HG03280 (cell line): ENCODE measurements at regions not wholly inside any gene's neighbourhood (a gene's known extent, or its start where the extent isn't known, plus 50 kb on each side); places are given as distances from the start of the nearest gene placed in this dataset.

Experiments used
- ATAC-seq: cut with Tn5 transposase; IDR thresholded peaks from one replicate; pipeline ENCODE4 v1.9.1; 2021; ENCODE audit warnings: mild to moderate bottlenecking, moderate library complexity; ENCODE audit not compliant: unreplicated experiment

DNA sequence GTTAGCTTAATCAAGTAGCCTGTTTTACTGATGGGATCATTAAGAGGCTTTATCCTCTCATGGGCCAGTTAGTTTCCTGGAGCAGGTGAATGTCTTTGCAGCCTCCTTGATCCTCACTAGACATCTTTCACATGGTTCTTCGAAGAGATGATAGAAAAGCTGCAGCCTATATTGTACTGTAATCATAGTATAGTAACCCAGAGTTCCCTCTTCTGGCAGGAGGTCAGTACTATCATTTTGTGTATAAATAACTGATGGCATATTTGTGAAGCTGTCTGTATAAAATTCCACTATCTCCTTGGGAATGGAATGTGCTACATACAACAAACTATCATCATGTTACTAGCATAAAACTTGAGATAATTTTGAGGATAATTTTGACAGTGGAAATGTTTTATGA is 123.8 kb upstream of the PRPS1L1 start:
- ATAC-seq = no peak

DNA sequence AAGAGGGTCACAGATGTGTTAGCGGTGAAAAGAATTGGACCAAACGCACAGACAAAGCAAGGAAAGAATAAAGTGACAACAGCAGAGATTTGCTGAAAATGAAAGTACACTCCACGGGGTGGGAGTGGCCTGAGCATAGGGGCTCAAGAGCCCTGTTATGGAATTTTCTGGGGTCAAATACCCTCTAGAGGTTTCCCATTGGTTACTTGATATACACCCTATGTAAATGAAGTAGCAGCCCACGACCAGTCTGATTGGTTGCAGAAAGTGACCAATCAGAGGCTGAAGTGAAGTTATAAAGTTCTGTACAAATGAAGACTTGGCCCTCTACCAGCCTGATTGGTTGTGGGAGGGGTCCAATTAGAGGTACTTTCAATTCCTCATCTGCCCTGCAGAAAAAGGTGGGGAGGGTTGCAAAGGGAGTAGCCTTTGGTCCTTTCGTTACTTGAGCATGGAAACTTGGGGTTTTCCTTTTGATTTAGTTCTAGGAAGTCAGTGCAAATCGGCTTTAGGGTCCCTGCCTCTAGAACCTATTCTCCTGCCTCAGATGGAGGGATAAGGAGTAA is 125.6 kb upstream of the PRPS1L1 start:
- ATAC-seq = no peak

DNA sequence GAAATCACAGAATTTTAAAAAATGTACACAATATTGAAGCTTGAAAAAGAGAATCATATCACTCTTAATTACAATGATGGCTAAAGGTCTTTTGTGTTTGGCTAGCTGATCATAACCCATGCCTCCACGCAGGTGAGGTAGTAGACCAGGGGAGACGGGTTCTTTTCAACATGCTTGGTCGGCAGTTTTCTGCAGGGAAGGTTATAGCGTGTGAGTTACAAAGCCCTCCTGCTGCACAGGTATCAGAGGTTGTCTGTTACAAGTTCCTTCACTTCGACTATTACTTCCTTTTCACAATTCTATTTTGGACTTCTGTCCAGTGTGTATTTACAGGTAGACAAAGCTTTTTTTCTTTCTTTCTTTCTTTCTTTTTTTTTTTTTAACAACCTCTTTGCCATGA is 127.1 kb upstream of the PRPS1L1 start:
- ATAC-seq = no peak

DNA sequence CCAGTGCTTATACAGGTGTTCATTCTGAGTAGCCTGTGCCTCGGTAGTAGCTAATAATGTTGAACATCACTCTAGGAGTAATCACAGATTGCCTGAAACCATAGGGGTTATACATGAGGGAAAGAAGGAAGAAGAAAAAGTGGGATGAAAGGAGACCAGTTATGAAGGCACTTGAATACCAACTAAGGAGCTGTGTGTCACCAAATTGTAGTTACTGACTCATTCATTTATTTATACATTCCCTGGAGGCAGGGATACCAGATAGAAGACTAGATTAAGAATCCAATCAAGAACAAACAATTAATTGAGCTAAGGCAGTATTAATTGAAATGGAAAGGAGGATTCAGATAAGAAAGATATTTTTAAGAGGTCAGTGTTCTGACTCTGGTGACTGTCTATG is 129.6 kb upstream of the PRPS1L1 start:
- no peak for ATAC-seq

DNA sequence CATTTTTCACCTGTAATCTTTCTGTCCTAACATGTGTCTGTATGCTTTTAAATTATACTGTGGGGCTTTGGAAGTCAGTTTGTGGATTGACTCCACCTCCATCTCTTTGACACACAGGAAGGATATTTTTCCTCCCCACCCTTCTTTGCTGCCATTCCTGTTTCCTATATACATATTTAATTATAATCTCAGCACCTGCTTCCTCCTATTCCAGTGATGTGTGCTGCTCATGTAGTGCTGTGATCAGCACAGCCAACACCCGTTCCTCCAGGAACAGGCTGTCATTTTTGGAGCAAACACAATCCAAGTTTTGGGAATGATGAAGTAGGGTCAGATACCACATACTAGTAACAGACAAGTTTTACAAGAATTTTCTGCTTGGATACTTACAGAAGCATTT is 135.0 kb upstream of the PRPS1L1 start:
- ATAC-seq = no peak

DNA sequence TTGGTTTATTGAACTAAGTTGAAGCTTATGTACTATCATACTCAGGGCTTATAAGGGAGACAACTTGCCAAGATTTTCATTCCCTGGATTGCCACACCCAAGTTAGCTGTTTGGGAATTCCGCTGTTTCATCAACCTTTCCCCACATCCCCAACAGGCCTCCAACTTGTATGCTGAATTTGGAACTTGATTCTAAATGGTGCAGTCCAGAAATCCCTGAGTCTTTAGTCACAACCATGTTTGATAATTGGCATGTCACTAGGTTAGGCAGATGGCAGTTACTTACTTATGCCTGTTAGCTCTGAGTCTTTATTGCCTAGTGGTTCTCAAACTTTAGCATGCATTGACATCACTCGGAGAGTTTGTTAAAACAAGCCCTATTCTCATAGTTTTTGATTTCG is 135.4 kb upstream of the PRPS1L1 start:
- no peak for ATAC-seq

DNA sequence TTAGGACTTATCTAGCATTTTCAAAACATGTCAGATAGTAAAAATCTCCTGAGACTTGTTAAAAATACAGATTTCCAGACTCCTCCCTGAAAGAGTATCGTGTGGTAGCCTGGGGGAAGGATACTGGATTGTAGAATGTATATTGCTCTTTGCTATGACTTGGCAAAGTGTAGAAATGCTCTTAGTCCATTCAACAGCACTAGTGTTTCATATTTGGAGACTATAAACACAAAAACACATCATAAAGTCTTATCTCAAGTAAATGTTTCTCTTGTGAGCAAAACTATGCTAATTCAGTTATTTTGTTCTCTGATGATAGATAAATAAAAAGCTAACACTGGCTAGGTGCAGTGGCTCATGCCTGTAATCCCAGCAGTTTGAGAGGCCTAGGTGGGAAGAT is 137.5 kb upstream of the PRPS1L1 start:
- ATAC-seq = no peak

DNA sequence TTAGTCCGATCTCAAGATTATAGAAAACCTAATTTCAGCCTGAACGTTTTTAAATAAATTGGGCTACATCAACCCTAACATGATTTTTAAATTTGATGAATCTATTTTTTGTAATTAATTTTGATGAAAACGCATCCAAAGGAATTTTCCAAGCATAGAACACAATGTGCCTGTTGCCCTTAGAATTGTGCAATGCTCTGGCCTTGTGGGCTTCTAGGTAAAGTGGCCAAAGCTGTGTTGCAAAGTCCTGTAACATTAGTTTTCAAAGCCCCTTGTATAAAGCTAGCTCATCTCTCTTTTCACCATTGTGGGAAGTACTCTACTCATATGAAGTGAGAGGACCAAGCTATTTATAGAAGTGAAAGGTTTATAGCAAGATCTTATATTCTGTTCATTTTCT is 138.4 kb upstream of the PRPS1L1 start:
- ATAC-seq = no peak

DNA sequence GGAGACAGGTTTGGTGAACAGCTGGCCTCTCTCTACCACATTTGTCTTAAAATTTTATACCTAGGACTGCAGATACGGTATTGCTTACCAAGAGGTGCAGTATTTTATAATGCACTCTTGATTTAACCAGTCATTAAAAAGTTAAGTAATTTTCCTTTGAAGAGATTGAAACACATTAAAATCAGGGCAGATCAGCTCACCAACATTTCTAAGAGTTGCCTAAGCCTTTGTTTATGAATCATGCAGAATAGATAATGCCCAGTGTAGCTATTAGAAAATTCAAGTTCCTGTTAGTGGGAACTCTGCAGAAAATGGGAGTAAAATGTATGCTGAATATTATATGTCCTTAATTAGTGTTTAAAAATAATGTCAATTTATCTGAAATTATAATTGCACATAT is 140.2 kb upstream of the PRPS1L1 start:
- no peak for ATAC-seq

DNA sequence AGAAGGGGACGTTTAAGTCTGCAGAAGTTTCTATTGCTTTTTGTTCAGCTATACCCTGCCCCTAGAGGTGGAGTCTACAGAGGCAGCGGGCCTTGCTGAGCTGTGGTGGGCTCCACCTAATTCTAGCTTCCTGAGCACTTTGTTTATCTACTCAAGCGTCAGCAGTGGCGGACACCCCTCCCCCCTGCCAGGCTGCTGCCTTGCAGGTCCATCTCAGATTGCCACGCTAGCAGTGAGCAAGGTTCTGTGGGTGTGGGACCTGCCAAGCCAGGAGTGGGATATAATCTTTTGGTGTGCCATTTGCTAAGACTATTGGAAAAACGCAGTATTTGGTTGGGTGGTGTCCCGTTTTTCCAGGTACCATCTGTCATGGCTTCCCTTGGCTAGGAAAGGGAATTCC is 147.3 kb upstream of the PRPS1L1 start:
- no peak for ATAC-seq

DNA sequence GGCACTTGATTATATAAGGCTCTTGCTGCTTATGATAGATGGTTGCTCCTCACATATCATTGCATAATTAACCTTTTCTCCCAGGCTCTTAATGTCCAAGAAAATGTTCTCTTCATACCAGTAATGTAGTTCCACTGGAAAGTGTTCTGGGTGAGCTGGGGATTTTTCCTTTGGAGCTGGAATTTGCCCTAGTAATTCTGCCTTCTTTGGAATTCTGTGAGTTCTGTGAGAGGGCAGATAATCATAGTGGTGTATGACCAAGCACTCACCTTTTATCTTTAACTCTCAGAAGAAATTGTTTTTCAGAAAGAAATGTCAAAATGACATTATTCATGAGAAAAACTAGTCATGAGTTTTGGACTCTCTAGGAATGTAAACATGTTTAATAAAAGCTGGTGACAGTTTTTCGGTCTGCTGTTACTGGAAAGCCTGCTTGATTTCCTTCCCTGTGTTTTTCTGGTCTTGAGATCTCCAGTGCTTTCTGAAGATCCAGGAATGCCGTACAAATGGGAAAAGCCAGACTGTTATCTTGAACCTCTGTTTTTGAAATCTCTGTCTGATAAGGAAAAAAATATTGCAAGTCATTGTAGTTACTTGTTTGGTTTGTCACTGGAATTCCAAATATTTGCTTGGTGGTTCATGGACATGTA is 148.3 kb upstream of the PRPS1L1 start:
- ATAC-seq = no peak

DNA sequence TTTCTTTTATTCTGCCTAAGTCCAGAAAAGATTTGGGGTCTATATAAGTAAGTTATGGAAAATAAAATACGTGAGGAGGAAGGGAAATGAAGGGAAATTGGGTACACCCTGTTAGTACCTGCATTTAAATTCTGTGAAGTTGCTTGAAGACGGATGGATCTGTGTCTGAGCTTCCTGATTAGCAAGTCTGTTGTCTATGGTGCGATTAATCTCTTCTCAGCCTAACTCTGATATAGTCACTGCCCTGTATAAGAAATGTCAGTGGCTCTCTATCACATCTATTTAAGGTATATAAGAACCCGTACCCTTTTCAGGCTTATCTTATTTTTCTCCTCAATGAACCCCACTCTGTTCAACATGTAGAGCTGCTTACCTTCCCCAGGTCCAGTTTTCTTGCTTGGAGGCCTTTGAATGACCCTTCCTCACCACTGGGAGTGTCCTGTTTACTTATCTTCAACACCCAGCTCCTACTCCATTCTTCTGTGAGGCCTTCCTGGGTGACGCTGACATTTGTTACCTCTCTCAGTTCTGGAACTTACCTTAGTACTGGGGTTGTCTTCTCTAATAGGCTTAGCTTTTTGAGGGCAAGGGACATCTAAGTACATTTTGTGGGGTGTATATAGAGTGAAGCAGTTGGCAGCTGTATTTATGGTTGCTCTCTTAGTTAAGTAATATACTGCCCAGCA is 149.6 kb upstream of the PRPS1L1 start:
- no peak for ATAC-seq

DNA sequence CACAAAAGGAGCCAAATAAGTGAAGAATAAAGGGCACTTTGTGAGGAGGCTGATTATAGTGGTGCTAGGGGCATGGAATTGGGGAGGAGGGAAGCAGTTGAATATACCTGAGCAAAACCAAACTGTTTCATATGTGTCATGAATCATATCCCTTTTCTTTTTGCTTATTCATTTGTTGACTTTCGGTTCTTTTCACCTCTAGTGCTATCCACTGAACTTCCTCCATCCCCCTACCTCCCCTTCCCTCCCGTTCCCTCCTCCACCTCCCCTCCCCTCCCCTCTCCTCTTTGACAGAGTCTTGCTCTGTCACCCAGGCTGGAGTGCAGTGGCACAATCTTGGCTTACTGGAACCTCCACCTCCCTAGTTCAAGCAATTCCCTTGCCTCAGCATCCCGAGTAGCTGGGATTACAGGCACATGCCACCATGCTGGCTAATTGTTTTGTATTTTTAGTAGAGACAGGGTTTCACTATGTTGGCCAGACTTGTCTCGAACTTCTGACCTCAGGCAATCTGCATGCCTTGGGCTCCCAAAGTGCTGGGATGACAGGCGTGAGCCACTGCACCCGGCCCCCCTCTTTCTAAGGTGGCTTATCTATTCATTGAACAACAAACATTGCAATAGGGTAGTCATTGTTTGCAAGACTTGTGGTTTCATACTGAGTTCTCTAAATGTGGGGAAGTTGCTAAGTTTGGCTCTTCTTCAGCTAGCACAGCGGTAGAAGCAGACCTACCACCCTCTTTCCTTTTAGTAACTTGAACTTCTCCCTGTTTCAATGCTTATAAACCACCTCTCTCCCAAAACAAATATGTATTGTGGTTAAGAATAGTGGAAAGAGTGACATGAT is 150.4 kb upstream of the PRPS1L1 start:
- peak; percentile 74 for ATAC-seq

DNA sequence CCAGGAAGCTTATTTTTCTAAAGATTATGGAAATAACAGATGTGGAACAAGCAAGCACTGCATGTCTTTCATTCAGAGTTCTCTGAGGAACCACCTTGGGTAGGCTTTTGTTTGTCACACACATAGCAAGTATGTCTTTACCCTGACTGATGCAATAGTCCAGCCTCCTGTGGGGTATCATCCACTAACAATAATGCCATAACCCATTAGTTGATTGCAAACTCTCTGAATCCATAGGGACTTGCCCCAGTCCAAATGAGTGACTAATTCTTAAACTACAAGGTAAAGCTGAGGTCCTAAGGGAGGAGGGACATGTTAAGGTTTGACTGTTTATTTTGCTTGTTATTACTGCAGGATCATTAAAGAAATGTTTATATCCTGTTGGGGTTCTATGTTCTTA is 151.4 kb upstream of the PRPS1L1 start:
- ATAC-seq = no peak

DNA sequence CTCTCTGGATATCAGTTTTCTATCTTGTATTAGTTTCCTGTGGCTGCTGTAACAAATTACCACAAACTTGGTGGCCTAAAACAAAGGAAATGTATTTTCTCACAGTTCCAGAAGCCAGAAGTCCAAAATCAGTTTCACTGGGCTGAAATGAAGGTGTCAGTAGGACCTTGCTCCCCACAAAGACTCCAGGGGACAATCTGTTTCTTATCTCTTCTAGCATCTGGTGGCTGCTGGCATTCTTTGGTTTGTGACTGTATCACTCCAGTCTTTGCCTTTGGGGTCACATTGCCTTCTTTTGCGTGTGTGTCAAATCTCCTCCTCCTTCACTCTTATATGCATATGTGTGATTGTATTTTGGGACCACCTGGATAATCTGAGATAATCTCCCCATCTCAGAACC is 153.0 kb upstream of the PRPS1L1 start:
- ATAC-seq = no peak

DNA sequence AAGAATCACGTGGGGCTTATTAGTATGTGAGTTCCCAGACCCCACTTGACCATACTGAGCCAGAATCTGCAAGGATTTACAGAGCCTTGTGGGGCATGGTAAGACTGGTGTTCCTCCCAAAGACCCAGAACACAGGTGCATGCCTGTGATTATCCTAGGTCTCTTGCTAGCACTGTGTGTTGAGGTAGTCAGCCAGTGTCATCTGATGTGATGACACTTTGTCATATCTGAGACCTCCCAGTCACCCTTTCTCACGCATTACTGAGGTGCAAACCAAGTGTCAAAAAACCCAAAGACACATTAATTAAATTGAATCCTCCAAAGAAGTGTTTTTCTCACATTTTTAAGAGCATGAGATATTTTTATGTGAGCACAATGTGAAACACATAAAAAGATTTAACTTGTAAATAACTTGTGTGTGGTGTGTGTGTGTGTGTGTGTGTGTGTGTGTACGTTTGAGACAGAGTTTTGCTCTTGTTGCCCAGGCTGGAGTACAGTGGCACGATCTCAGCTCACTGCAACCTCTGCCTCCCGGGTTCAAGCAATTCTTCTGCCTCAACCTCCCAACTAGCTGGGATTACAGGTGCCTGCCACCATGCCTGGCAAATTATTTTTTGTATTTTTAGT is 162.0 kb upstream of the PRPS1L1 start:
- ATAC-seq = no peak

DNA sequence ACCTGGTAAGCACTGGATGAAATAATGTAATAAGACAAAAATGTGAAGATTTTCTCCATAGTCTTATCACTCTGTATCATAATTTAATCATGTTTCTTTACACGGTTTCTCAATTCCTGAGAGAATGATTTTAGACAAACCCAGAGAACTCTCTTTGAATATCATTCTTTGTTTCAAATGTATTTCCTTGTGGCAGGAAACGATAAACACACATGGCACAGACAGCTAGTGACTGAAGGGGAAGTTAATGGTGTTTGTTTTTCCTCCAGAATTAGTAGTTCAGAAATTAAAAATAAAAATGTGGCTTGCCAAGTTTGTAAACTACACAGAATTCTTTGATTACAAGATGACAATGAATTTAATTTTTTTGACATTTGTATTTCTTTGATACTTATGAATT is 163.7 kb upstream of the PRPS1L1 start:
- no peak for ATAC-seq

DNA sequence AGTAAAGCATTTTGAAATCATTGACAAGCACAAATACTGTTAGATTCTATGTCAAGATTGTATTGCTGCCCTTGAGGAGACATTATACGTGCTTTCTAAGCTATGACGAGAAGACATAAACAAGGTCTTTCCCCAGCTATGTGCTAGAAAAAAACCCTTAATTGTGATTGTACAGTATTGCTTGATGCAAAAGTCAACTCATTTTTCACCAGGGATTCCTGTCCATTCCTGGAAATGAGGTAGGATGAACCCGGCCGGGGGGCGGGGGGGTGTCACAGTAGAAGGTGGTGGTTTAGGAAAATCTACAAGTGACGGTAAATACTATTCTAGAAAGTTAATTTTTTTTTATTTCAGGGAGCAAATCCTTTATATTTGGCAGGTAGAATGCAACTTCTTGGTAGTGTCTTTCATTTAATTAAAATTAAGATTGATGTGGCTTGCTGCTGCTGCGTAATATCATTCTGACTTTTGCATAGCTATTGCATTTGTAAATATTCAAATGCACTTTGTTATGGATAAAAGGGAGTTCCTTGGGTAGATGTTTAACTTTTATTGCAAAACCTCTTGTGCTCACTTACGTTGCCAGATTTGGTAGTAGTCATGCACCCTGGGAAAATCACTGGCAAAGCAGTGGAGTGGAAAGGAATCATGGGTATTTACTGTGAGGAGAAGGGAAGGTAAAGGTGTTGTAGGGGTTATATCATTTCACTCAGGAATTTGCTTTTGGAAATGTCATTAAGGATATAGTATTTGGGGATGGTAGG is 164.4 kb upstream of the PRPS1L1 start:
- no peak for ATAC-seq

DNA sequence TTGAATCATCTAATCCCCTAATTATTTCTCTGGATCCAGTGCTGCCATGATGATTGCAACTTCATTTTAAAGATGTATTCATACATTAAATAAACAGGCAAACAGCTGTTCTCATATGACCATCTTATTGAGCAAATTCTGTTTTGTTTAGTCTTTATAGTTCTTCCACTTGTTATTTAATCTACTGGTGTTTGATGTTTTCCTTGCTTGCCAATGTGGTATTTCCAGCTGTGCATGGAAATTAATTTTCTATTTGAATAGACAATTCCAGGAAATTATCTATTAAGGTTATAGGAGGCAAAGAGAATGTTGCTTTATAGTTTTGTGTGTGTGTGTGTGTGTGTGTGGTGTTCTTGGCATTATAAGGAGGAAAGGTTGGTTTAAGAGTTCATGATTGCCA is 167.0 kb upstream of the PRPS1L1 start:
- no peak for ATAC-seq

DNA sequence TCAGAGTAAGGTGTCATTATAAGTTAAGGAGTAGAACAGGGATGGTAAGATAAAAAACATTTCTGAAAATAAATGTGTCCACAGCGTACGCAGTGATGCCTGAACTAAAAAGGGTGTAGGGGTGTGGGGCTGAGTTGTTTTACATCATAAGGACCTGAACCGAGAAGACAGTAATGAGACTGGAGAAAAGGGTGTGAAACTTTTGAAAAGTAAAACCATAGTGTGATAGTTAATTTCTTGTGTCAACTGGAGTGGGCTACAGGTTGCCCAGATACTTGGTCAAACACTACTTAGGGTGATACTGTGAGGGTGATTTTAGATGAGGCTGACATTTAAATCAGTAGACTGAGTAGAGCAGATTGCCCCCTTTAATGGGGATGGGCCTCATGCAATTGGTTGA is 169.0 kb upstream of the PRPS1L1 start:
- no peak for ATAC-seq

DNA sequence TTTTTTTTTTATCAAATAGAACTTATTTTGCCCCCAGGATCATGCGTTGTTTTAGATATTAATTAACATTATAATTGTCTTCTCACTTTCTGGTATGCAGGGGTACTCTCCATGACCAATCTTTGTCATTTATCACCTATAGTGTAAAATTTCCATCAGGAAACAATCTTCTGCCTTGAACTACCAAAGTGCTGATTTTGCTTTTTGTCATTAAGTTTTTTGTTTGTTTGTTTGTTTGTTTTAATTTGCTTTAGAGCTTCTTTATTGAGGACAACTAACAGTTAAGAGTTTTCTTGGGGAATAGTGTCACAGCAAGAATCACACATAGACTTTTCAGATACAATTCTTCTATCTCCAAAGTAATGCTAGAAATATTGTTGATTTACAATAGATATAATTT is 171.2 kb upstream of the PRPS1L1 start:
- ATAC-seq = no peak
